Loucy (cell line): ENCODE measurements at regions not wholly inside any gene's neighbourhood (a gene's known extent, or its start where the extent isn't known, plus 50 kb on each side); places are given as distances from the start of the nearest gene placed in this dataset.

Source experiments
- H2AFZ ChIP-seq: fragments of 200-600 bp; sonication (generic); 2 replicates; pipeline ENCODE4 v1.6.0; 2016; ENCODE audit warnings: antibody characterized with exemption, mild to moderate bottlenecking, low read length, moderate library complexity
- H3F3A ChIP-seq: fragments of 200-600 bp; 2 replicates; pipeline ENCODE4 v1.6.0; 2016; ENCODE audit warnings: antibody characterized with exemption, low read depth, mild to moderate bottlenecking
- H3K27me3 ChIP-seq: fragments of 200-600 bp; sonication (generic); 2 replicates; pipeline ENCODE4 v1.6.1; 2014; ENCODE audit warnings: low read length, mild to moderate bottlenecking; ENCODE audit not compliant: insufficient read depth, poor library complexity, severe bottlenecking
- H3K36me3 ChIP-seq: fragments of 200-600 bp; sonication (generic); 2 replicates; pipeline ENCODE4 v1.6.1; 2016; ENCODE audit warnings: low read length; ENCODE audit not compliant: insufficient read depth
- H3K4me1 ChIP-seq: fragments of 200-600 bp; sonication (generic); 2 replicates; pipeline ENCODE4 v1.5.1; 2014; ENCODE audit warnings: low read length, mild to moderate bottlenecking; ENCODE audit not compliant: insufficient read depth, poor library complexity, severe bottlenecking
- H3K4me2 ChIP-seq: fragments of 200-600 bp; sonication (generic); 2 replicates; pipeline ENCODE4 v1.6.0; 2014; ENCODE audit warnings: antibody characterized with exemption, low read length, low read depth, mild to moderate bottlenecking; ENCODE audit not compliant: poor library complexity, severe bottlenecking
- H3K4me3 ChIP-seq: fragments of 200-600 bp; sonication (generic); 2 replicates; pipeline ENCODE4 v1.5.1; 2014; ENCODE audit warnings: low read length, mild to moderate bottlenecking, mixed read lengths; ENCODE audit not compliant: poor library complexity, severe bottlenecking
- H3K79me2 ChIP-seq: fragments of 200-600 bp; sonication (generic); 2 replicates; pipeline ENCODE4 v1.6.1; 2014; ENCODE audit warnings: low read length; ENCODE audit not compliant: insufficient read depth
- H3K9ac ChIP-seq: fragments of 200-600 bp; sonication (generic); 2 replicates; pipeline ENCODE4 v1.6.0; 2014; ENCODE audit warnings: mild to moderate bottlenecking, low read depth, low read length, moderate library complexity; ENCODE audit not compliant: poor library complexity, severe bottlenecking
- H3K9me2 ChIP-seq: fragments of 200-600 bp; sonication (generic); replicated peaks from 2 replicates; pipeline ENCODE4 v1.6.1; 2016; ENCODE audit warnings: low read depth, low read length, mixed read lengths
- H3K9me3 ChIP-seq: fragments of 200-600 bp; sonication (generic); 2 replicates; pipeline ENCODE4 v1.6.1; 2014; ENCODE audit warnings: mild to moderate bottlenecking, antibody characterized with exemption, low read length, low read depth; ENCODE audit not compliant: insufficient read depth
- H4K20me1 ChIP-seq: fragments of 200-600 bp; sonication (generic); 2 replicates; pipeline ENCODE4 v1.6.0; 2014; ENCODE audit warnings: antibody characterized with exemption, low read length, mild to moderate bottlenecking; ENCODE audit not compliant: insufficient read depth, poor library complexity, severe bottlenecking
- CTCF ChIP-seq: fragments of 200-600 bp; sonication (generic); conservative IDR thresholded peaks from 2 replicates; pipeline ENCODE4 v1.5.1; 2014; ENCODE audit warnings: mild to moderate bottlenecking, antibody characterized with exemption, low read length
- EZH2phosphoT487 ChIP-seq: fragments of 200-600 bp; IDR thresholded peaks from 2 replicates; pipeline ENCODE4 v1.6.1; 2018; ENCODE audit warnings: antibody characterized with exemption, mild to moderate bottlenecking, moderate library complexity, borderline replicate concordance

GRCh38 chr10:45220931-45221330 lies 94.5 kb downstream of the OR13A1 start:
- TF ChIP-seq CTCF (no peak), EZH2phosphoT487 (no peak)
- H3K9me3 ChIP-seq, result no peaks in the 10 kb centered on the region

GRCh38 chr10:45224219-45224841 lies 91.1 kb downstream of the OR13A1 start:
- Histone ChIP-seq H2AFZ (no peak overlapping the region), H3K9ac (no peak overlapping the region), H3K36me3 (no peaks in the 10 kb centered on the region), H3K4me1 (no peaks in the 10 kb centered on the region), H3K9me3 (0 out of 2 replicates have a peak, but pooled peaks cover 2% of the 10 kb centered on the region), H3F3A (no peaks in the 10 kb centered on the region), H3K9me2 (no peaks in the 10 kb centered on the region), H3K79me2 (no peaks in the 10 kb centered on the region), H3K4me3 (no peak overlapping the region), H3K4me2 (no peak overlapping the region), H4K20me1 (no peaks in the 10 kb centered on the region), H3K27me3 (peaks cover 5% of the 10 kb centered on the region)
- TF ChIP-seq EZH2phosphoT487 (no peak), CTCF (no peak)

More at GRCh38 chr10:45220931-45221330, 94.5 kb downstream of the OR13A1 start:
- H3K79me2 ChIP-seq, result no peaks in the 10 kb centered on the region
- no peaks in the 10 kb centered on the region for H3K36me3 ChIP-seq
- no peaks in the 10 kb centered on the region for H3K4me1 ChIP-seq
- no peak overlapping the region for H3K9ac ChIP-seq
- H3K9me2 ChIP-seq, result no peaks in the 10 kb centered on the region
- H3K27me3 ChIP-seq, result no peaks in the 10 kb centered on the region
- H4K20me1 ChIP-seq, result no peaks in the 10 kb centered on the region
- H2AFZ ChIP-seq, result no peak overlapping the region
- H3F3A ChIP-seq, result no peaks in the 10 kb centered on the region
- no peak overlapping the region for H3K4me2 ChIP-seq
- no peak overlapping the region for H3K4me3 ChIP-seq

DNA sequence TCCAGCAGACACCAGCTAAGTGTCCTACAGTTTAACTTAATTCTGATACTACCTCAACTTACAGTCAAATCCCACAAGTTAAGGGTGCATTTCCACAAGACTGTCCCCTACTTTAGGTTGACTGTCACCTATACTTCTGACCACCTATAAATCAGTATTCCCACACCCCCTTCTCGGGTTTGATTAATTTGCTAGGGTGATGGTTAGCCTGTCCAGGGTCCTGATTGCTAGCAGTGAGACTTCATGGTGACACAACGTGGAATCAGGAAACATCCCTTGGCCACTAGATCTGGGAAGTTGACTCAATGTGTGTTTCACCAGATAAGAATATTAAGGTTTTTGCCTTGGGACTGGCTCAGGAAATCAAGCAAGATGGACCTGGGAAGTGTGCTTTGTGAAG lies 88.4 kb downstream of the OR13A1 start:
- Histone ChIP-seq H4K20me1 (no peaks in the 10 kb centered on the region), H3K27me3 (peaks cover 9% of the 10 kb centered on the region), H3K4me2 (no peak overlapping the region), H3K9me2 (no peaks in the 10 kb centered on the region), H2AFZ (no peak overlapping the region), H3K4me3 (no peak overlapping the region), H3K9me3 (peaks cover 15% of the 10 kb centered on the region; the same call in 1 of the 2 replicates), H3K4me1 (no peaks in the 10 kb centered on the region), H3K36me3 (no peaks in the 10 kb centered on the region), H3K9ac (no peak overlapping the region), H3K79me2 (no peaks in the 10 kb centered on the region), H3F3A (no peaks in the 10 kb centered on the region)
- TF ChIP-seq CTCF (no peak), EZH2phosphoT487 (no peak)
